ENCODE measurements at regions not wholly inside any gene's neighbourhood (a gene's known extent, or its start where the extent isn't known, plus 50 kb on each side); places are given as distances from the start of the nearest gene placed in this dataset.

GRCh38 chr11:115572551-115572950, 68.3 kb upstream of the CADM1 start:
- TF ChIP-seq CTCF (IDR thresholded peaks at IDR 0.05) (no peak), POLR2A (IDR thresholded peaks at IDR 0.05) (no peak)
